ENCODE measurements at regions not wholly inside any gene's neighbourhood (a gene's known extent, or its start where the extent isn't known, plus 50 kb on each side); places are given as distances from the start of the nearest gene placed in this dataset.

DNA sequence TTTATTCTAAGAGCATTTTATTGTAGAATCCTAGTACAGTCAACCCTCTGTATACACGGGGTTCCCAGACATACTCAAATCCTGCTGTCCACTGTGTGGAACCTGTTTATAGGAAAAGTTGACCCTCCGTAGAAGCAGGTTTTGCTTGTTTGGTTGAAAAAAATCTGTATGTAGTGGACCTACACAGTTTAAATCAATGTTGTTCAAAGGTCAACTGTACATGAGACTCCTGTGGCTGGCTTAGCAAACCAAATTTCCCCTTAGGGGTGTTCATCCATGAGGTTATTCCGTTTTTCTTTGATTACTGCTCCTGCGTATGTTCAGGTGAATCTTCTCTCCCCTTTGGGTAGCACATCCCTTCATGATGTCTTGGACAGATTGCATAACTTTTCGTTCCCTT lies 387.0 kb upstream of the ZFP64 start:
- no peak for DNase-seq (ENCODE audit: low read depth in 3 of 3)

DNA sequence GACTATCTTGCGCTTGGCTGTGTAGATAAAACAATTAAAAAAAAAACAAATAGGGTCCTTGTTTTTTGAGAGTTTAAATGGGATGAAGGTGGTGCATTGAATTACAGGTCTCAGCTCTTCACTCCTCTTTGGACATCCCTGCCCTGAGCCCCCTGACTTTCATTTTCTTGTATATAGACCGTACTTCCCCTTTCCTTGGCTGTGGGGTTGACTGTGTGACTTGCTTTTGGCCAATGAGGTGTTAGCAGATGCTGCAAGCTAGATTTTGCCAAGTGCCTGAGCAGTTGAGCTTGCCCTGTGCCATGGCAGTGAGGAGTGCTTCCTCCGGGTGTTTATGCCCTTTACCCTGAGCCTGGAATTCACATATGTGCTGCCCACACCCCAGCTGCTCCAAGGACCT lies 386.1 kb upstream of the ZFP64 start:
- DNase-seq (ENCODE audit: low read depth in 3 of 3), result no peak

DNA sequence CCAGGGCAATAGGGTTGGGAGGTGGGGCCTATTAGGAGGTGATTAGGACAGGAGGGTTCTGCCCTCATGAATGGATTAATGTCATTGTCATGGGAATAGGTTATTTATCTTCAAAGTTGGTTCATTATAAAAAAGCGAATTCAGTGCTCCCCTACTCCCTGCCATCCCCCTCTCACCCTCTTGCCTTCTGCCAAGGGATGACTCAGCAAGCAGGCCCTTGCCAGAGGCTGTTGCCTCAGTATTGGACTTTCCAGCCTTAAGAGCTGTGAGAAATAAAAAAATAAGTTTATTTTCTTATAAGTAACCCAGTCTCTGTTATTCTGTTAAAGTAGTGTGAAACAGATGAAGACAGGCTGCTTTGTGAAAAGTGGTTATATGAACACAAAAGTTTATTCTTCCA lies 381.1 kb upstream of the ZFP64 start:
- no peak for DNase-seq (ENCODE audit: low read depth in 3 of 3)

DNA sequence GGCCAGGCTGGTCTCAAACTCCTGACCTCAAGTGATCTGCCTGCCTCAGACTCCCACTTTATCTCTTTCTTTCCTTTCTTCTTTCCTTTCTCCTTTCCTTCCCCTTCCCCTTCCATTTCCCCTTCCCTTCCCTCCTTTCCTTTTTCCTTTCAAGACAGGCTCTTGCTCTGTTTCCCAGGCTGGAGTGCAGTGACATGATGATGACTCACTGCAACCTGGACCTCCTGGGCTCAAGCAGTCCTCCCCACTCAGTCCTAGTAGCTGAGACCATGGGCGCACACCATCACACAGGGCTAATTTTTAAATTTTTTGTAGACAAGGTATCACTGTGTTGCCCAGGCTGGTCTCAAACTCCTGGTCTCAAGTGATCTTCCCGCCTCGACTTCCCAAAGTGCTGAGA lies 377.6 kb upstream of the ZFP64 start:
- no peak for DNase-seq (ENCODE audit: low read depth in 3 of 3)

DNA sequence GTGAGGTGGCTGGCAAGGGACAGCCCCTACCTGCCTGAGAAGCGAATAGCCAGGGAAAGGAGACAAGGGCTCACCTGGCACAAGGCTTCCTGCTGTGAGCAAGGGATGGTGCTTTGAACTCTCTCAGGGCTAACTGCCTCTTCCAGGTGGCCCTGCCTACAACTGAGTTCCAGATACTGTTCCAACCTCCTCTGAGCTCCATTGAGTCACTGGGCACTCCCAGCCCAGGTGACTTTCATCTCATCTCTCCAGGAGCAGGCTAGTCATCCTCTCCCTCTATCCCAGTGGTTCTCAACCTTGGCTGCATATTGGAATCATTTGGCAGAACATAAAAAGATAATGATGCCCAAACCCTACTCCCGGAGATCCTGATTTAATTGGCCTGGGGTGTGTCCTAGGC lies 374.0 kb upstream of the ZFP64 start:
- DNase-seq (ENCODE audit: low read depth in 3 of 3), result no peak

DNA sequence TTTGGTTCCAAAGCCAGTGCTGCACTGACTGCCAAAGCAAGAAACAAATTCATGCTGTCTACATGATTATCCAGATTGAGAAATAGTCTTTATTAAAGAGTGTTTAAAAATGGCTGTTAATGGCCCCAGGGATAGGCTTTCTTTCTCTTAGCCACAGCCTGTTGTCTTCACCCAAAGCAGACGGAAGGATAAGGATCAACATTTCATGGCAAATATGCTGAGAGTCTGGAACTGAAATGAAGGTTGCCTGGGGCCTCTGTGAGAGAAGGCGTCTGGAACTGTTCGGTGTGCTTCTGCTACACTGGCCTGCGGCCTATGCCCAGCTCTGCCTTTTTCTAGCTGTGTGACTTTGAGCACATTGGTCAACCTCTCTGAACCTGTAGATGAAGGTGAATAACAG lies 373.0 kb upstream of the ZFP64 start:
- no peak for DNase-seq (ENCODE audit: low read depth in 3 of 3)

DNA sequence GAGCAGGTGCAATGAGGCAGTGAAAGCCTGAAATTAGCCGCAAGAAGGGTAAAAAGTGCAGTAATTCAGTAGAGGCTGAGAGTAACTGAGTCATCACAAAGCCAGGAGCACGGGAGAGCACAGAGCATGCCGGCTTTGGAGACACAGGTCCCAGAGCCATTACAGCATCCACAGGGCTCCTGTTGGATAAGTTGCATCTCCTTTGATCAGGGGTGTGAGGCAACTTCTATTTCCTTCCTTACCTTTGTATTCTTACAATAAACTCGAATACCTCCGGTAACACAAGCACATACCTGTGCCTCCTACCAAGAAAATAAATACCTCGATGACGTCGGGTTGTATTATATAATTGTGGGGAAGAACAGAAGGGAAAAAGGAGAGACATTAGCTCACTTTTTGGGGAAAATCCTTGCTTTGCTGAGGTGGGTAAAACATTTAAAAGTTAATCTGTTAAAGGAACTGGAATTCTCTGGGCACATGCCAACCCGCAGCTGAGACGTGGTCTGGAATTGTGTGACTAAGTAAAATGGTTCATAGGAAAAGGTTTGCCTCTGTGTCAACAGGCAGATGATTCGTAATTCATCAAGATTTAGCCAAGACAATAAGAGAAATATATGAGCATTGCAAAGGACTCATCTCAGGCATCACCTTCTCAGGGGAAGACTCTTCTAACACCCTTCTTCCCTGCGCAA lies 360.7 kb upstream of the ZFP64 start:
- no peak for DNase-seq (ENCODE audit: low read depth in 3 of 3)

DNA sequence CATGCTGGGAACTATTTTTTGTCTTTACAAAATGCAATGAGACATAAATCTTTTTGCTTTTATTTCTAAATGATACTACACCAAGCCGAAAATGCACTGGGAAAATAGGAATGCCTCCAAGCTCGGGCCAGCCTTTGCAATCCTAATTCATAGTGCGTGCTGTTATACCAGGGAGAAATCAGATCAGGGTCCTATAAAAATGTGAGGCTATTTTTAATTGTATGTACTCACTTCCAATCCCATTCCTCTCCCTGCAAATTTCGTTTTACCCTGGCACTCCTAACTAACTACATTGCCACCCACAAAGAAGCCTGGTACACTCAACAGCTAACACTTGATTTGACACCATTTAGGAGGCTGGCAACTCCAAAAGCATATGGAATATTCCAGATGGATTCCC lies 350.6 kb upstream of the ZFP64 start:
- DNase-seq (ENCODE audit: low read depth in 3 of 3), result no peak

DNA sequence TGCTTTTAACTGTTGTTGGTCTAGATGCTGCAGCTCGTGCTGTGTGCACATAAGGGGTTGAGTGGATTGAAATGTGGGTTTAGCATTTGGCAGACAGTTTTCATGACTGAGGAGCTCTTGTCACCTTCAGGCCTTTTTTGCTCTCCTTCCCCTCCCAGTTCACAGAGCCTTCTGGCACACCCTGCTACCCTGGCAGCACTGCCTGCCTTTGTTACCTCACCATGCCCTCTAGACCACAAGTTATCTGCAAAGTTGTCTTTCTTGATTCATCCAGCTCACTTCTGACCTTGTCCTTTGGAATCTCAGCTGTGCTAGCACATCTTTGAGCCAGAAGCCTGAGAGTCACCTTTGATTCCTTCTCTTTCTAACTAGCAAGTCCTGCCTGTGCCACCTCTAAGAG lies 348.9 kb upstream of the ZFP64 start:
- DNase-seq (ENCODE audit: low read depth in 3 of 3), result no peak

DNA sequence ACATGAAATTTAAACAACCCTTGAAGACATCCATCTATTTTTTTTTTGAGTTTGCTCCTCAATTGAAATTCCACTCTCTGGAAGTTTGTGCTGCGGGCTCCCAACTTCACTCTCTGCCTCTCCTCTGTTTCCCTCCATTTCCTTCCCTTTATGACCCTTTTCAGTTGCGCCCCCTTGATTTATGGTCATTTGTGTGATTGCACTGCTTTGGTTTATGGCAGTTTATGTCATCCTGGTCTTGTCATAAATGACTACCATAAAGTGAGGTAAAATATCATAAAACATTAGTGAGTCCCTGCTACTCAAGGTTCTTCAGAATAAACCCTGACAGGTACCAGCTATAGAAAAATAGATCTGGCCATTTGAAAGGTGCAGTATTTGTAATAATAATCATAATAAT lies 348.3 kb upstream of the ZFP64 start:
- no peak for DNase-seq (ENCODE audit: low read depth in 3 of 3)

DNA sequence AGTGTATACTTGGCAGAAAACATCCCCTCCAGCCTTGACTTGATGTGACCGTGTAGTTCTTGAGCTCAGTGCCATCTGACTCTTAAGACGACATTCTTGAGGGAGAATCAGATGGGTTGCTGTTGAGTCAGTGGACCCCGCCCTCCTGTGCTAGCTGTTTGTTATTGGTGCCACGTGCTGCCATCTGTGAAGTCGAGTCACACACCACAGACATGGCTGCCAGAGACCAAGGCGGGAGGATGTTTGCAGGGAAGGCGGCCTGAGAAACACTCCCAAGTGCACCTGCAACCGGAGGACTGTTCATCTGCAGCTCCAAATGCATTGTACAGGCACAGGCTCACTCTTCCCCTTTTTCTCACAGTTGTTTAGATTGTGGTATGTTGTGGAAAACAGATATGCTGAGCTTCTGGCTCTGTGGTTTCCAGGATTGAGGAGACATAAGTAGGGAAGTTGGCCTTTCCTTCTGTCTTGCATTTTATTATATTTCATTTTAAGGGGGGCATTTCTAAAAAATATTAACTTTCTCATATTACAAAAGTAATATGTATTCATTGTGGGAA lies 345.3 kb upstream of the ZFP64 start:
- DNase-seq (ENCODE audit: low read depth in 3 of 3), result no peak

DNA sequence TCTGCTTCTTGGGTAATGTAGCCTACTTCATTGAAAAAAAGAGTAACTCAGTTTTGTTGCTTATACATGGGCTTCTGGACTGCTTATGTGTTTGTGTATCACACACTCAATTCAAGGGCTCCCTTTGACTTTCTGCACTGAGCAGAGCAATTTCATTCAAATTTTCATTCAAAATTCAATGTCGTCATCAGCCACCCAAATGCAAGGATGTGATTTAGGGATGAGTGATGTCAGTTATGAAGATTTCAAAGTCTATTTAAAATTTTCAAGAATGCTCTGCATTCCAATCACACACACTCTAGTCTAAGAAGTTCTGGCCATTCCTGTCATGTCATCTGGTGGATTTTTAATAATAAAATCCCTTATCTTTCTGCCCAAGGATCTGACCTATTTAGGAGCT lies 344.5 kb upstream of the ZFP64 start:
- DNase-seq (ENCODE audit: low read depth in 3 of 3), result no peak

DNA sequence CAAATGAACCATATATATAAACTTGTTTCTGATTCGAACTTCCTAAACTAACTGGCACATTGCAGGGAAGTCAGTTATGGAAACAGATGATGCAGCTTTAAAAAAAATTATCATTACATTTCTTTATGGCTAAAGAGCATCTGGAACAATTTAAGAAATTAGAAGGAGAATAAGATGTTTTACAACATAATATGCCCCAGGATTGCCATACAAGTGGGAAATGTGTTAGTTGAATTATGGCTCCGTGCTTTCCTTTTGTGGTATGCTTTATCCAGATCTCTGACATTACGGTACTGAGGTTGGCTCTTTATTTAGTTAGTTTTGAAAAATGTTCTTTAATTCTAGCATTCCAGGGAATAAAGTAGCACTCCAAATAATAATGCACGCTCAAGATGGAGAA lies 343.0 kb upstream of the ZFP64 start:
- no peak for DNase-seq (ENCODE audit: low read depth in 3 of 3)

DNA sequence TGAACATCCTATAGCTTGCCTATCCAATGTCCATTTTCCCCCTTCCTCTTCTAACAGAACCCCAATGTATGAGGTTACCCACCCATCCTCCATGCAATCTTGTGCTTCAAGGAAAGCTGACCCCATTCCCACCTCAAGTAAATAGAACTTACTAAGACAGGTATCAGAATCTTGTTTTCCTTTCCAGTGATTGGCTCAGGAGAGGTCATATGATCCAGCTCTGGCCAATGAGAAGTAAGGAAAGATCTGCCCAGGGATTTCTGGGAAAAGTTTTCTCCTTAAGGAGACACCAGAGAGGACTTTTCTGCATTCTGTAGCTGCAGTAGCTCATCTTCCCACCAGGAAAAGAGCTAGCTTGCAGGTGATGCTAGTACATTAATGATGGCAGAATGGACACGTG lies 341.8 kb upstream of the ZFP64 start:
- DNase-seq (ENCODE audit: low read depth in 3 of 3), result no peak

DNA sequence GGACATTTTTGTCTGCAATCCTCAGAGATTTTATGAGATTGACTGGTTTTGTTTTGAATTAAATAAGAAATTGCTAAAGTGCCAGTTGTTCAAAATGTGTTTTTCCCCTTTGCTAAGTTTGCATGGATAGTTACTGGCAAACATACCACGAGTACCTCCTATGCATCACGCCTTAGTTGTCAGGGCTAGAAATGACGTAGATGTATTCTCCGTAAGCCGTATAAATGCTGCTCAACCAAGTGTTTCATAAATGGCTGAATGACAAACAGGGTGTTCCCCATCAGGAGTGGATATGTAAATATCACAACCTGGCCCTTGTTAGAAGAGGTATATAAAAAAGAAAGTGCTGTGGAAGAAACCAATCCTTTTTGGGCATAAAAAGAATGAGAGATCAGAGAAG lies 341.1 kb upstream of the ZFP64 start:
- no peak for DNase-seq (ENCODE audit: low read depth in 3 of 3)

DNA sequence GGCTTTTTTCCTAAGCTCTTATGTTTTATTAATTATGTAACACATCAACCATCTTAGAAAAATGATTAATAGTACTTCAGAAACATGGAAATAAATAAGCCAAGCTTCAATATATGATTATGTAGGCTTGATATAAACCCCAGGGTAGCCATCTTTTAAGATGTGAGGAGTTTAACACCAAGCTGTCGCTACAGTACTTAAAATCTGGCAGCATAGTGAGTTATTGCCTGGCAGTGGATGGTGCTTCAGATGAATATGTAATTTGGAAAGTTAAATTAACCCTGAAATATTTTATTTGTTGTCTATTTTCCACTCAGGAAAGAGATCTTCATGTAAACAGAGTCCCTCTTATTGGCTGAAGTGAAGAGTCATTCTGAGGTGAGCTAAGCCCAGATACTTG lies 339.0 kb upstream of the ZFP64 start:
- DNase-seq (ENCODE audit: low read depth in 3 of 3), result no peak

DNA sequence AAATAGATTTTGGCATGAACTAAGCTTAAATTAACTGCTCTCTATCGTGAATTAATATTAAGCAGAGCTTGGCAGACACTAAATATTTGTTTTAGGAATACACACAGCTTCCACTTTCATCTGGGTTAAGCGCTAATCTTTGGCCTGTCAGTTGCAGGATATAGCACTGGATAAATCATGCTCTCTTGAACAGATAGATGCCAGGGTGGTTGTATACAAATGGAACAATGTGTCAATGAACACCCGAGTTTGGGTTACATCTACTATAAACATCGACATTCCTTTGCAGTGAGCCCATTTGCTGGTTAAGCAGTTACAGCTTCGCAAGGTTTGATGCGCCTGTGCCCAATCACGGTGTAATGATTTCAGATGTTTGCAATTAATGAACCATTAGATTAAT lies 338.2 kb upstream of the ZFP64 start:
- no peak for DNase-seq (ENCODE audit: low read depth in 3 of 3)

DNA sequence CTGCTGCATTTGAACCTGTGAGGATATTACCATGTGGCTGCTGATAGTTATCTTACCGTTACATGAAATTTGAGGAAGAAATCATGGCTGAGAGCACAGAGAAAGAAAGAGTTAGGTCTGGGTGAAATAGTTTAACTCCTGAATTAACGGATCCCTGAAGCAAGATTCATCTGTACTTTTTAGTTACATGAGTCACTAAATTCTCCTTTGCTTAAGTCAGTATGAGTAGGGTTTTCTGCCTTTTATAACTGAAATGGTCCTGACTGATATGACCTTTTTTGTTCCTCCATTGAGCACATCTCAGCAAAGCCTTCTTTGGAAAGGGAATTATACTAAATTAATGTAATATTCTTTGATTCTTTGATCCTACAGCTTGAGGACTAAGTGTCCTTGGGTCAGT lies 333.3 kb upstream of the ZFP64 start:
- no peak for DNase-seq (ENCODE audit: low read depth in 3 of 3)

DNA sequence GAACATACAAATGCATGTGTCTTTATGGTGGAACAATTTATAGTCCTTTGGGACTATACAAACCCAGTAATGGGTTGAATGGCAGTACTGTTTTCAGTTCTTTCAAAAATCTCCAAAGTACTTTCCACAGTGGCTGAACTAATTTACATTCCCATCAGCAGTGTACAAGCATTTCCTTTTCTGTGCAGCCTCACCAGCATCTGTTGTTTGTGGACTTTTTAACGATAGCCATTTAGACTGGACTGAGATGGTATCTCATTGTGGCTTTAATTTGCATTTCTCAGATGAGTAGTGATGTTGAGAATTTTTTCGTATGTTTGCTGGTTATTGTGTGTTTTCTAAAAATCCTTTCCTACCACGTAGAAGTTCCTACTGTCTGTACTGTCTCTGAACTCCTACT lies 327.2 kb upstream of the ZFP64 start:
- no peak for DNase-seq (ENCODE audit: low read depth in 3 of 3)

DNA sequence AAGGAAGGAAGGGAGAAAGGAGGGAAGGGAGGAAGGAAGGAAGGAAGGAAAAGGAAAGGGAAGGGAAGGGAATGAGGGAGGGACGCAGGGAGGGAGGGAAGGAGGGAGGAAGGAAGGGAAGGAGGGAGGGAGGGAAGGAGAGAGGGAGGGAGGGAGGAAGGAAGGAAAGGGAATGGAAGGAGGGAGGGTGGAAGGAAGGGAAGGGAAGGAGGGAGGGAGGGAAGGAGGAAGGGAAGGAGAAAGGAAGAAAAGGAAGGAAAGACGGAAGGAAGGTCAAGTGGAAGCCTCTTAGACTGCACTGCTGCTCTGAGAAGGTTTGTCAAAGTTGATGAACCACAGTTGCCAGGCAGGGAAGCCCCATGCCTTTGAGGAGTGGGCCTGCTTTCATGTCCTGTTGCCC lies 324.3 kb upstream of the ZFP64 start:
- no peak for DNase-seq (ENCODE audit: low read depth in 3 of 3)

DNA sequence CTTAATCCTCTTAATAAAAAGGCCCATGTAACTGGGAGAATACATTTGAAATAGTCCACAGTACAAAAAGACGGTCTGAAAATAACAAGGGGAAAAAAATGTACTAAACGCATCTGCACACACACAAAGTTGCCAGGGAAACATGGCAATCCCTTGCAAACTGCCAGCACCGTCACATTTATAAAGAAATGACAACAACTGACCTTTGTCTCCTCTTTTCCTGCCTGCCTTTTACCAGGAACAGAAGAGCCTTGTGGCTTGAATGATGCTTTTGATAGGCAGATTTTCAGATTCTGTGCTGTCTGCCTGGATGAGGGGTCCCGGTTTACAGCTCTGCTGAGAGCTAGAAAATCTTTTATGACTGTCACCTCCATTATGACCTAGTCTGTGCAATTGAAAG lies 308.6 kb upstream of the ZFP64 start:
- no peak for DNase-seq (ENCODE audit: low read depth in 3 of 3)

DNA sequence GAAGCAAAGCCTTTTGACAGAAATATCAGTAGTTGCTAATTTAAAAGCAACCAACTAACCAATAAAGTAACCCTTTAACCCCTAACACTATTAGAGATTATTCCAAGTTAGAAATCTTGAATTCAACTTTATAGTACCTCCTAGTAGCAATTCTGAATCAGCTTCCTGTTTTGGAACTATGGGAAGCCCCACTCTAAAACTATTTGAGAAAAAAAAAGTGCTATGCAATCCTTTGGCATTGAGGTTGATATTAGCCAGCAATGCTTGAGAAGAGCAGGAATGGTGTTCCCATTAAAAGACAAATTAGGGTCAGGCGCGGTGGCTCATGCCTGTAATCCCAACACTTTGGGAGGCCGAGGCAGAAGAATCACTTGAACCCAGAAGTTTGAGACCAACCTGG lies 306.2 kb upstream of the ZFP64 start:
- DNase-seq (ENCODE audit: low read depth in 3 of 3), result no peak

DNA sequence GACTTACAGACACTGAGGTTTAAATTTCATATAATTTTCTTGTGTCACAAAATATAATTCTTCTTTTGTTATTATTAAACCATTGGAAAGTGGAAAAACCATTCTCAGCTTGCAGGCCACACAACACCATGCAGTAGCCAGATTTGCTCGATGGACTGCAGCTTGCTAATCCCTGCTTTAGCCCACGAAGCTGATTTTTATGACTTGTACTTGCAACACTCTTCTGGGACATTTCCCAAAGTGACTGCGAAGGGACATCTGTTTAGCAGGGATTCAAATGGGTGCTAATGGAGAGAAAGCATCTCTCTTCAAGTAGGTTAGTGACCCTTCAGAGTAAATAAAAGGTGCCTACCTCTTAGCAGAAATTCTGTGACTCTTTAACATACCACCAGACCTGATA lies 304.6 kb upstream of the ZFP64 start:
- no peak for DNase-seq (ENCODE audit: low read depth in 3 of 3)

DNA sequence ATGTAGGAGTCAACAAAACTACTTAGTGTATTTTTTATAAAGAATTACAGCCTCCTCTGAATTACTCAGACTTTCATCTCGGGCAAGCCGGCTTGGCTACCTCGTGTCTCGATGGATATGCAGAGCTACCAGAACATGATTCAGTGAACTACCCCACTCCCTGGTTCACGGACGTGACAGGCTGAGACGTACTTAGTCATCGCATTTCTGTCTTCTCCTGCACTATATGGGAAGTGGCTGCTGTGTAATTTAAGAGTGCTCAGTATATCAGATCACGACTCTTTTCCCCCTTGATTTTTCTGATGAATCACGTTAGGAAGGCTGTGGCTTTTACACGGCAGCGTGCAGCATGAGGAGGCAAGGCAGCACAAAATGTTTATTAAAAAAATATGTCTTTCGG lies 302.7 kb upstream of the ZFP64 start:
- peak; percentile 13 to 40 (median 33) for DNase-seq (ENCODE audit: low read depth in 3 of 3)

Measured in stimulated activated CD4-positive, alpha-beta T cell treated with anti-CD3 and anti-CD28 coated beads, TNF-alpha, amount 100 ng/mL, for 4 hours (primary cell).